ENCODE measurements at regions not wholly inside any gene's neighbourhood (a gene's known extent, or its start where the extent isn't known, plus 50 kb on each side); places are given as distances from the start of the nearest gene placed in this dataset.

GRCh38 chr3:23111797-23112196, 91.3 kb upstream of the UBE2E2 start:
- no peak for TF ChIP-seq CTCF (IDR thresholded peaks at IDR 0.05)
- no peak for TF ChIP-seq EP300 (IDR thresholded peaks at IDR 0.05)
- TF ChIP-seq POLR2A (IDR thresholded peaks at IDR 0.05): no peak
- no peak for TF ChIP-seq POLR2AphosphoS5 (IDR thresholded peaks at IDR 0.05)

Measured in gastroesophageal sphincter (tissue), 3 donors.